Vagina (tissue), 2 donors: ENCODE measurements at regions not wholly inside any gene's neighbourhood (a gene's known extent, or its start where the extent isn't known, plus 50 kb on each side); places are given as distances from the start of the nearest gene placed in this dataset.

ENCODE experiments used
- CTCF ChIP-seq, 3 experiments: fragments of 450-650 bp in 2 of 3; fragments of 200-600 bp in 1 of 3; sonication (generic) in 1 of 3; IDR thresholded peaks; one replicate each; pipeline ENCODE4 v1.5.1; 2017 to 2019; ENCODE audit warnings: antibody characterized with exemption in 3 of 3, mild to moderate bottlenecking in 2 of 3, moderate library complexity in 2 of 3
- POLR2AphosphoS5 ChIP-seq, 2 donors: sonication (generic); formaldehyde crosslinking; IDR thresholded peaks; one replicate each; pipeline ENCODE4 v1.9.0; 2017; ENCODE audit warnings: antibody characterized with exemption in 2 of 2, mild to moderate bottlenecking in 2 of 2, low read depth in 1 of 2; ENCODE audit not compliant: insufficient read depth in 1 of 2

GRCh38 chr20:17858450-17859001 is 110.1 kb downstream of the SNX5 start:
- no peak for TF ChIP-seq CTCF (IDR thresholded peaks at IDR 0.05)
- no peak for TF ChIP-seq POLR2AphosphoS5 (IDR thresholded peaks at IDR 0.05; ENCODE audit: insufficient read depth in 1 of 2, low read depth in 1 of 2)
